ENCODE measurements at regions not wholly inside any gene's neighbourhood (a gene's known extent, or its start where the extent isn't known, plus 50 kb on each side); places are given as distances from the start of the nearest gene placed in this dataset.

DNA sequence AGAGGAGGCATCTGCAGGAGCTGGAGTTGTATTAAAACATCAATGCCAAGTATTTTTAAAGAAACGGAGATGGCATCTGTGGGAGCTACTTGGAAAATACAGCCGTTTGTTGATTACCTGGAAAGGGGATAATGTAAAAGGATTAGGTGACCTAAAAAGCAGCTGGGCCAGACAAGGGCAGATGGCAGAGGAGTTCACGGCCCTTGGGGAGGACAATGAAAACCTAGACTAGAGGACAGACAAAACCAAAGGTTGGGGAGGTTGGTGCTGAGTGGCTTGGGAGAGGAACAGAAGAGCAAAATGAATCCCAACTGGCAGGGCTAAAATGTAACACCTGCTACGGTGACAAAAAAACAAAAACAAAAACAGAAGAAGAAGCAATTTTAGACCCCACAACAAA lies 260.5 kb upstream of the JARID2 start:
- H3K36me3 Mint-ChIP-seq (ENCODE audit: low read depth), result no peaks in the 10 kb centered on the region
- H3K27me3 Mint-ChIP-seq (ENCODE audit: low read depth), result no peaks in the 10 kb centered on the region
- no peak for DNase-seq (ENCODE audit: low read depth, low spot score)
- H3K4me3 Mint-ChIP-seq, result no peak overlapping the region
- TF ChIP-seq, protein P1, sequence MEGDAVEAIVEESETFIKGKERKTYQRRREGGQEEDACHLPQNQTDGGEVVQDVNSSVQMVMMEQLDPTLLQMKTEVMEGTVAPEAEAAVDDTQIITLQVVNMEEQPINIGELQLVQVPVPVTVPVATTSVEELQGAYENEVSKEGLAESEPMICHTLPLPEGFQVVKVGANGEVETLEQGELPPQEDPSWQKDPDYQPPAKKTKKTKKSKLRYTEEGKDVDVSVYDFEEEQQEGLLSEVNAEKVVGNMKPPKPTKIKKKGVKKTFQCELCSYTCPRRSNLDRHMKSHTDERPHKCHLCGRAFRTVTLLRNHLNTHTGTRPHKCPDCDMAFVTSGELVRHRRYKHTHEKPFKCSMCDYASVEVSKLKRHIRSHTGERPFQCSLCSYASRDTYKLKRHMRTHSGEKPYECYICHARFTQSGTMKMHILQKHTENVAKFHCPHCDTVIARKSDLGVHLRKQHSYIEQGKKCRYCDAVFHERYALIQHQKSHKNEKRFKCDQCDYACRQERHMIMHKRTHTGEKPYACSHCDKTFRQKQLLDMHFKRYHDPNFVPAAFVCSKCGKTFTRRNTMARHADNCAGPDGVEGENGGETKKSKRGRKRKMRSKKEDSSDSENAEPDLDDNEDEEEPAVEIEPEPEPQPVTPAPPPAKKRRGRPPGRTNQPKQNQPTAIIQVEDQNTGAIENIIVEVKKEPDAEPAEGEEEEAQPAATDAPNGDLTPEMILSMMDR (conservative IDR thresholded peaks at IDR 0.05), result no peak
- no peaks in the 10 kb centered on the region for H3K4me1 Mint-ChIP-seq
- H3K9me3 Mint-ChIP-seq, result no peaks in the 10 kb centered on the region
- no peak overlapping the region for H3K27ac Mint-ChIP-seq (ENCODE audit: unreplicated experiment)

DNA sequence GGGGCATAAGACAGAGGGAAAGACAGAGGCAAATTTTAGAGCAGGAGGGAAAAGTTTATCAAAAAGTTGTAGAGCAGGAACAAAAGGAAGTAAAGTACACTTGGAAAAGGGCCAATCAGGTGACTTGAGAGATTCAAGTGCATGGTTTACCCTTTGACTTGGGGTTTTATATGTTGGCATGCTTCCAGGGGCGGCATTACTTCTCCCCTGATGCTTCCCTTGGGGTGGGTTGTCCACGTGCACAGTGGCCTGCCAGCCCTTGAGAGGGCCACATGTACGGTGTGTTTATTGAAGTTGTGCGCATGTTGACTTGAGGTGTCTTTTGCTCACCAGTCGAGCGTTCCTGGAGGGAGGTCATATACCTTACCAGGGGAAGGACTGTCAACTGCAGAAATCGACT lies 259.5 kb upstream of the JARID2 start:
- DNase-seq (ENCODE audit: low read depth, low spot score), result no peak
- Mint-ChIP-seq H3K9me3 (no peaks in the 10 kb centered on the region), H3K27ac (ENCODE audit: unreplicated experiment) (no peak overlapping the region), H3K27me3 (ENCODE audit: low read depth) (no peaks in the 10 kb centered on the region), H3K4me3 (no peak overlapping the region), H3K36me3 (ENCODE audit: low read depth) (no peaks in the 10 kb centered on the region), H3K4me1 (no peaks in the 10 kb centered on the region)
- TF ChIP-seq, protein P1 (conservative IDR thresholded peaks at IDR 0.05), result no peak

GRCh38 chr6:14987490-14987889 lies 258.4 kb upstream of the JARID2 start:
- Mint-ChIP-seq H3K4me1 (no peaks in the 10 kb centered on the region), H3K4me3 (no peak overlapping the region), H3K27ac (ENCODE audit: unreplicated experiment) (no peak overlapping the region), H3K27me3 (ENCODE audit: low read depth) (no peaks in the 10 kb centered on the region), H3K9me3 (no peaks in the 10 kb centered on the region), H3K36me3 (ENCODE audit: low read depth) (no peaks in the 10 kb centered on the region)
- TF ChIP-seq, protein P1 (conservative IDR thresholded peaks at IDR 0.05), result no peak
- no peak for DNase-seq (ENCODE audit: low read depth, low spot score)

DNA sequence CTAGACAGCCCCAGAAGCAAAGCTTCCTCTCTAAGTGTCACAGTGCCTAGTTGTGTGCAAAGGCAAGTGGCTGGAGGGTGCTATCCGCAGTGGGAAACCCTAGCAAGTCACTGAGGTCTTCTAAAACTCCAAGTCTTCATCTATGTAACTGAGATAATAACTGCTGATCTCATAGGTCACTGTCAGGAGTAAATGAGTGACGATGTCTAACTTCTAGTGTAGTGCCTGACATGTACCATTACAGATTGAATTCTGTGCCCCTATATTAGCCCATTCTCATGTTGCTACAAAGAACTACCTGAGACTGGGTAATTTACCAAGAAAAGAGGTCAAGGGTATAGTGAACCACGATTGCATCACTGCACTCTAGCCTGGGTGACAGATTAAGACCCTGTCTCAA lies 253.5 kb upstream of the JARID2 start:
- no peak overlapping the region for H3K27ac Mint-ChIP-seq (ENCODE audit: unreplicated experiment)
- DNase-seq (ENCODE audit: low read depth, low spot score), result no peak
- no peak overlapping the region for H3K4me3 Mint-ChIP-seq
- H3K27me3 Mint-ChIP-seq (ENCODE audit: low read depth), result no peaks in the 10 kb centered on the region
- TF ChIP-seq, protein P1 (conservative IDR thresholded peaks at IDR 0.05), result no peak
- H3K36me3 Mint-ChIP-seq (ENCODE audit: low read depth), result no peaks in the 10 kb centered on the region
- no peaks in the 10 kb centered on the region for H3K4me1 Mint-ChIP-seq
- H3K9me3 Mint-ChIP-seq, result no peaks in the 10 kb centered on the region

GRCh38 chr6:14995208-14995607 lies 250.7 kb upstream of the JARID2 start:
- TF ChIP-seq, protein P1 (conservative IDR thresholded peaks at IDR 0.05), result no peak
- H3K36me3 Mint-ChIP-seq (ENCODE audit: low read depth), result no peaks in the 10 kb centered on the region
- no peak overlapping the region for H3K27ac Mint-ChIP-seq (ENCODE audit: unreplicated experiment)
- no peaks in the 10 kb centered on the region for H3K9me3 Mint-ChIP-seq
- H3K4me1 Mint-ChIP-seq, result no peaks in the 10 kb centered on the region
- no peak for DNase-seq (ENCODE audit: low read depth, low spot score)
- H3K27me3 Mint-ChIP-seq (ENCODE audit: low read depth), result no peaks in the 10 kb centered on the region
- H3K4me3 Mint-ChIP-seq, result no peak overlapping the region
